Upper lobe of left lung (tissue), 6 donors: ENCODE measurements at regions not wholly inside any gene's neighbourhood (a gene's known extent, or its start where the extent isn't known, plus 50 kb on each side); places are given as distances from the start of the nearest gene placed in this dataset.

ENCODE experiments used
- ATAC-seq, 2 donors: fragments of 200-7000 bp; cut with Tn5 transposase; one replicate each; pipeline ENCODE4 v1.9.1; 2022; ENCODE audit warnings: mild to moderate bottlenecking in 2 of 2, moderate library complexity in 2 of 2; ENCODE audit not compliant: low FRiP score in 2 of 2
- DNase-seq, 2 donors: peaks; one replicate each; pipeline ENCODE4 v3.0.0-alpha.2; 2019 to 2020
- H3K27ac ChIP-seq, 4 donors: fragments of 200-600 bp; sonication (generic); one replicate each; pipeline ENCODE4 v1.5.1; 2016 to 2019
- H3K27me3 ChIP-seq, 4 donors: fragments of 200-600 bp; sonication (generic); one replicate each; pipeline ENCODE4 v1.5.1; 2017 to 2019
- H3K36me3 ChIP-seq, 4 donors: fragments of 200-600 bp; sonication (generic); one replicate each; pipeline ENCODE4 v1.5.1; 2016 to 2019
- H3K4me1 ChIP-seq, 4 donors: fragments of 200-600 bp; sonication (generic); one replicate each; pipeline ENCODE4 v1.5.1; 2018 to 2019
- H3K4me3 ChIP-seq, 4 donors: fragments of 200-600 bp; sonication (generic); one replicate each; pipeline ENCODE4 v1.5.1; 2017 to 2019; ENCODE audit warnings: mild to moderate bottlenecking in 2 of 4, moderate library complexity in 1 of 4
- H3K9me3 ChIP-seq, 4 donors: fragments of 200-600 bp; sonication (generic); one replicate each; pipeline ENCODE4 v1.5.1; 2018 to 2019
- EP300 ChIP-seq, 4 donors: sonication (generic); formaldehyde crosslinking; IDR thresholded peaks; one replicate each; pipeline ENCODE4 v1.5.1; 2017; ENCODE audit warnings: antibody characterized with exemption in 4 of 4, control low read depth in 2 of 4
- POLR2A ChIP-seq, 4 donors: fragments of 450-650 bp; IDR thresholded peaks; one replicate each; pipeline ENCODE4 v1.5.1; 2016 to 2017; ENCODE audit warnings: antibody characterized with exemption in 4 of 4, mild to moderate bottlenecking in 2 of 4
- POLR2AphosphoS5 ChIP-seq, 2 donors: sonication (generic); formaldehyde crosslinking; IDR thresholded peaks; one replicate each; pipeline ENCODE4 v1.5.1; 2017; ENCODE audit warnings: antibody characterized with exemption in 2 of 2
- WGBS, 2 donors: methylation state at CpG; one replicate each; pipeline ENCODE4 v1.1.5; 2017 to 2018; 5-methylcytosine and 5-hydroxymethylcytosine counted together
- TF ChIP-seq, protein P1 (sequence below), 6 experiments: fragments of 450-650 bp in 4 of 6; fragments of 200-600 bp in 2 of 6; sonication (generic) in 2 of 6; IDR thresholded peaks; one replicate each; pipeline ENCODE4 v1.5.1; 2016 to 2019; ENCODE audit warnings: antibody characterized with exemption in 6 of 6
- donor health status: DM: no; HTN: no; CAD: no; lungs with moderate emphysema.
- donor health status: DM: no; HTN: yes; CAD: no; lungs with severe emphysema.

DNA sequence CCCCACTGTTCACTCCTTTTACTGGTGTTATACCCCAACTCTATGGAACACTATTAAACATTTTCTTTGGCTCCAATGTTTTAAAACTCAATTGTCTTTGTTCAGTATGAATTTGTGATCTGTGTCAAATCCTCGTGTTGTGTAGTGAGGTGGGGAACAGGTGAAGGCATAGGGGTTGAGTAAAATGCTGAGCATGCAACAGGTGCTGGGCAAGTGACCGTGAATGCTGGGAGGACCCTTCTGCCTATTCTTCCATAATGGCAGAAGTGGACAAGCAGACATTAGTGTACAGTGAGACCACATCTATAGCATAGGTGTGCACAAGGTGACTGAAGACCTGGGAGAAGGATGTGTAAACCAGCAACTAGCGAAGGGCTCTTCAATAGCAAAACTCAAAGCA is 1188.0 kb downstream of the UQCRFS1 start:
- TF ChIP-seq POLR2AphosphoS5 (IDR thresholded peaks at IDR 0.05) = no peak
- TF ChIP-seq POLR2A (IDR thresholded peaks at IDR 0.05) = no peak
- TF ChIP-seq EP300 (IDR thresholded peaks at IDR 0.05) = no peak
- TF ChIP-seq, protein P1, sequence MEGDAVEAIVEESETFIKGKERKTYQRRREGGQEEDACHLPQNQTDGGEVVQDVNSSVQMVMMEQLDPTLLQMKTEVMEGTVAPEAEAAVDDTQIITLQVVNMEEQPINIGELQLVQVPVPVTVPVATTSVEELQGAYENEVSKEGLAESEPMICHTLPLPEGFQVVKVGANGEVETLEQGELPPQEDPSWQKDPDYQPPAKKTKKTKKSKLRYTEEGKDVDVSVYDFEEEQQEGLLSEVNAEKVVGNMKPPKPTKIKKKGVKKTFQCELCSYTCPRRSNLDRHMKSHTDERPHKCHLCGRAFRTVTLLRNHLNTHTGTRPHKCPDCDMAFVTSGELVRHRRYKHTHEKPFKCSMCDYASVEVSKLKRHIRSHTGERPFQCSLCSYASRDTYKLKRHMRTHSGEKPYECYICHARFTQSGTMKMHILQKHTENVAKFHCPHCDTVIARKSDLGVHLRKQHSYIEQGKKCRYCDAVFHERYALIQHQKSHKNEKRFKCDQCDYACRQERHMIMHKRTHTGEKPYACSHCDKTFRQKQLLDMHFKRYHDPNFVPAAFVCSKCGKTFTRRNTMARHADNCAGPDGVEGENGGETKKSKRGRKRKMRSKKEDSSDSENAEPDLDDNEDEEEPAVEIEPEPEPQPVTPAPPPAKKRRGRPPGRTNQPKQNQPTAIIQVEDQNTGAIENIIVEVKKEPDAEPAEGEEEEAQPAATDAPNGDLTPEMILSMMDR (IDR thresholded peaks at IDR 0.05) = no peak
- H3K27me3 ChIP-seq = no peaks in the 10 kb centered on the region
- ATAC-seq = no peak
- WGBS, 2 donors = 84 to 86% methylated on average over 3 of the region's 3 CpGs
- H3K9me3 ChIP-seq = no peaks in the 10 kb centered on the region
- no peak overlapping the region for H3K27ac ChIP-seq
- H3K4me3 ChIP-seq = no peak overlapping the region
- no peaks in the 10 kb centered on the region for H3K36me3 ChIP-seq
- DNase-seq = no peak
- no peaks in the 10 kb centered on the region for H3K4me1 ChIP-seq

DNA sequence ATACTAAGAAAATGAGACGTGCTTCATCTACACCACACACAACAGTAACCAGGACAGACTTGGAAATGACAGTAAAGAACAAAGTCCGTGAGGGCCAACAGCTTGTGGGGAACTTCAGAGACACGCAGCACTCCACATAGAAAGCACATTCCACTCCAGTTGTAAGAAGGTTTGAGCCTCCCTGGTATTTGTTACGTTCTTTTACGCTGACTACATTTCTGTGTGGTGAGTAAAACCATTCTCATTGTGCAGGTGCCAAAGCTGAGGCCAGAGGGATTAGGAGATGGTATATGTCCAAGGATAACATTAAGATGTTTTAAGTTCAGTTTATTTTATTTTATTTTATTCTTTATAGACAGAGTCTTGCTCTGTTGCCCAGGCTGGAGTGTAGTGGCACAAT is 1189.9 kb downstream of the UQCRFS1 start:
- Histone ChIP-seq H3K27ac (no peak overlapping the region), H3K27me3 (no peaks in the 10 kb centered on the region), H3K4me1 (no peaks in the 10 kb centered on the region), H3K9me3 (no peaks in the 10 kb centered on the region), H3K36me3 (no peaks in the 10 kb centered on the region), H3K4me3 (no peak overlapping the region)
- WGBS, 2 donors = 76 to 83% methylated on average over 5 of the region's 5 CpGs
- peak in 1 of 2 donors; percentile 32 for ATAC-seq
- TF ChIP-seq, protein P1 (IDR thresholded peaks at IDR 0.05) = no peak
- no peak for TF ChIP-seq EP300 (IDR thresholded peaks at IDR 0.05)
- TF ChIP-seq POLR2AphosphoS5 (IDR thresholded peaks at IDR 0.05) = no peak
- TF ChIP-seq POLR2A (IDR thresholded peaks at IDR 0.05) = no peak
- DNase-seq = no peak

DNA sequence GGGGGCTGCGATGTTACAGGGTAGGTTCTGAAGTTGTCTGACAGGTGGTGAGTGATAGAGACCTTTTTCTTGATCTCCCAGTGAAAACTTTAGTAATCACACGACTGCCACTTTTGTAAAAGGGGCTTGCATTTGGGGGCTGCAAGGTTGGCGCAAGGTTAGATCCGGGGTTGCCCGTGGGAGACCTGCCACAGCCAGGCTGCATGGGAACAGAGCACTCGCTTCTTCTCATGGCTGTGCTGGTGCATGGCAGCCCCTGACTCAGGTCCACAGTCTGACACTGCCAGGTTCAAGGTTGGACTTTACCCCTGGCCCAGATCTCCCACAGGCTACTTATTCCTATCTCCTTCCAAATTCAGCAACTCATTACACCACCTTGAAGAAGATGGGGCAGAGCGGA is 1190.4 kb downstream of the UQCRFS1 start:
- no peaks in the 10 kb centered on the region for H3K9me3 ChIP-seq
- 67 to 93% methylated on average over 7 of the region's 7 CpGs for WGBS, 2 donors
- H3K27me3 ChIP-seq = no peaks in the 10 kb centered on the region
- DNase-seq (no peak), ATAC-seq (no peak)
- no peak overlapping the region for H3K27ac ChIP-seq
- H3K4me1 ChIP-seq = no peaks in the 10 kb centered on the region
- no peak for TF ChIP-seq EP300 (IDR thresholded peaks at IDR 0.05)
- TF ChIP-seq, protein P1 (IDR thresholded peaks at IDR 0.05) = no peak
- H3K36me3 ChIP-seq = no peaks in the 10 kb centered on the region
- no peak overlapping the region for H3K4me3 ChIP-seq

DNA sequence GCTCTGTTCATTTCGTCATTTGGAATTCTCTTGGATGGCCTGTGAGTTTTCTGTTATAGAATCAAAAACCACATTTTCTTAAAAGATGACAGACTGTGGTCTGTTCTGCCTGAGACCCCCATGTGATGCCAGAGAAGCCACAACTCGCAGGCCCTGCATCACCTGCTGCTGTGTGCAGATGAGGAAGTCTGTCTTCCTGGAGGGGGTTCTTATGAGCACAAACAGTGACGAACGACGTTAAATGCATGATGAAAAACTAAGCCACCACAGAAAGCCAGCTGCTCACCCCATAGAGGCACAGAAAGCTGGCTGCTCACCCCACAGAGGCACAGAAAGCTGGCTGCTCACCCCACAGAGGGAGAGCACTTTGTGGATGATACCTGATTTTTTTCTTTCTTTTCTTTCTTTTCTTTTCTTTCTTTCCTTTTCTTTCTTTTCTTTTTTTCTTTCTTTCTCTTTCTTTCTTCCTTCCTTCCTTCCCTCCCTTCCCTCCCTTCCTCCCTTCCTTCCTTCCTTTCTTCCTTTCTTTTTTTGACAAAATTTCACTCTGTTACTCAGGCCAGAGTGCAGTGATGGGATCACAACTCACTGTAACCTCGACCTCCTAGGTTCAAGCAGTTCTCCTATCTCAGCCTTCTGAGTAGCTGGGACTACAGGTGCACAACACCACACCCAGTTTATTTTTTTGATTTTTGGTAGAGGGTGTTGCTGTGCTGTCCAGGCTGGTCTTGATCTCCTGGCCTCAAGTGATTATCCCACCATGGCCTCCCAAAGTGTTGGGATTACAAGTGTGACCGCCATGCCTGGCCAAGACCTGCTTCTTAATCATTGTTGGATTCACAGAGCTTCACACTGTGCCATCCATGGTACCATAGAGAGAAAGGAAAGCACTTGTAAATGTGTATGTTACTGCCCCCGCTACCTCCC is 1191.4 kb downstream of the UQCRFS1 start:
- TF ChIP-seq, protein P1 (IDR thresholded peaks at IDR 0.05) = no peak
- no peak for TF ChIP-seq POLR2A (IDR thresholded peaks at IDR 0.05)
- no peak for ATAC-seq
- 57 to 58% methylated on average over 8 of the region's 8 CpGs for WGBS, 2 donors
- Histone ChIP-seq H3K36me3 (no peaks in the 10 kb centered on the region), H3K27me3 (no peaks in the 10 kb centered on the region), H3K4me1 (no peaks in the 10 kb centered on the region), H3K9me3 (no peaks in the 10 kb centered on the region), H3K27ac (no peak overlapping the region), H3K4me3 (no peak overlapping the region)
- DNase-seq = no peak
